ENCODE measurements at regions not wholly inside any gene's neighbourhood (a gene's known extent, or its start where the extent isn't known, plus 50 kb on each side); places are given as distances from the start of the nearest gene placed in this dataset.

DNA sequence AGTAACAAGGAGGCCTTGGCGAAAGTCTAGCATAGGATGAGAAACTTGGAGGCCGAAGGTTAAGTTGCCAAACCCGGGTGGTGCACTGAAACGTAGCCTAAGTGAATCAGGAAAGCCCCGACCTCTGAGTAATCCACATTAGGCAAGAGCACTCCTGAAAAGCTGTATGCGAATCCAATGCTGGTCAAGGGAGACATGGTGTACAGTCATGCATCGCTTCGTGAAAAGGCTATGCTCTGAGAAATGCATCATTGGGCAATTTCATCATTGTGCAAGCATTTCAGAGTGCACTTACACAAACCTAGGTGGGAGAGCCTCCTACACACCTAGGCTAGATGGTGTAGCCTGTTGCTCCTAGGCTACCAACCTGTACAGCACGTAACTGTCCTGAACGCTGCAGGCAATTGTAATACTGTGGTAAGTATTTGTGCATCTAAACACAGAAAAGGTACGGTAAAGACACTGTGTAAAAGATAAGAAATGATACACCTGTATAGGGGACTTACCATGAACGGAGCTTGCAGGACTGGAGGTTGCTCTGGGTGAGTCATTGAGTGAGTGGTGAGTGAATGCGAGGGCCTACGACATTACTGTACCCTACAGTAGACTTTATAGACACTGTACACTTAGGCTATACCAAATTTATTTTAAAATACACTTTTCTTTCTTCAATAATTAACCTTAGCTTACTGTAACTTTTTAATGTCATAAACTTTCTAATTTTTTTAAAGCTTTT, 222.5 kb downstream of the SHQ1 start:
- Histone ChIP-seq H3K4me3 (ENCODE audit: extremely low read depth in 1 of 4, insufficient read depth in 2 of 4, low read depth in 3 of 4, low read length in 4 of 4) (no peak overlapping the region), H3K4ac (replicated peaks; ENCODE audit: insufficient read length, low read depth, low read length) (no peak overlapping the region), H3K23me2 (ENCODE audit: low read depth, low read length) (no peaks in the 10 kb centered on the region), H3K4me2 (ENCODE audit: insufficient read depth in 1 of 2, low read depth in 2 of 2, low read length in 2 of 2) (no peak overlapping the region), H3K9me3 (ENCODE audit: insufficient read depth in 2 of 2, low read depth in 1 of 2, low read length in 1 of 2) (no peaks in the 10 kb centered on the region), H2BK20ac (ENCODE audit: low read length) (no peak overlapping the region), H4K8ac (ENCODE audit: extremely low read depth, insufficient read depth, low read length) (no peak overlapping the region), H3K23ac (ENCODE audit: insufficient read length) (no peak overlapping the region), H2BK15ac (ENCODE audit: low read length) (peak overlapping the region; percentile 72; the same call in 1 of the 2 replicates), H3K36me3 (ENCODE audit: control insufficient read depth in 2 of 4, insufficient read depth in 4 of 4, low read length in 3 of 4) (no peaks in the 10 kb centered on the region), H4K5ac (ENCODE audit: insufficient read length, low read depth, low read length) (no peak overlapping the region), H2BK12ac (ENCODE audit: low read depth, low read length) (no peak overlapping the region), H4K91ac (replicated peaks; ENCODE audit: insufficient read length, low read length) (no peak overlapping the region), H2BK120ac (replicated peaks; ENCODE audit: low read depth, low read length) (no peak overlapping the region), H3K27ac (ENCODE audit: low read depth, low read length) (no peak overlapping the region), H3K9ac (replicated peaks in 1 of 4; ENCODE audit: extremely low read depth in 1 of 4, low read depth in 3 of 4, low read length in 3 of 4) (no peak overlapping the region), H3K18ac (ENCODE audit: extremely low read depth, low read length) (no peak overlapping the region), H2BK5ac (ENCODE audit: low read depth, low read length) (no peak overlapping the region), H3K27me3 (replicated peaks in 1 of 4; ENCODE audit: control insufficient read depth in 3 of 4, extremely low read depth in 1 of 4, insufficient read depth in 3 of 4, low read length in 3 of 4) (no peaks in the 10 kb centered on the region), H3K56ac (replicated peaks; ENCODE audit: insufficient read length, low read depth, low read length) (no peak overlapping the region), H4K20me1 (replicated peaks in 1 of 2; ENCODE audit: control insufficient read depth in 1 of 2, insufficient read depth in 2 of 2, low read length in 2 of 2) (no peaks in the 10 kb centered on the region), H3K4me1 (replicated peaks in 1 of 4; ENCODE audit: control insufficient read depth in 3 of 4, insufficient read depth in 4 of 4, low read length in 3 of 4) (peaks cover 0 to 6% (median 2%) of the 10 kb centered on the region in 4 experiments; a peak in 3 of 7 replicates), H2AFZ (ENCODE audit: low read length) (no peak overlapping the region), H3K79me1 (ENCODE audit: low read depth, low read length) (no peaks in the 10 kb centered on the region), H3K79me2 (ENCODE audit: control insufficient read depth in 1 of 2, insufficient read depth in 2 of 2, low read length in 2 of 2) (no peaks in the 10 kb centered on the region), H3K14ac (ENCODE audit: insufficient read length) (no peak overlapping the region), H2AK5ac (ENCODE audit: low read depth, low read length) (no peak overlapping the region)
- TF ChIP-seq TBP (IDR thresholded peaks at IDR 0.05; ENCODE audit: low read depth, low read length), result no peak
- TF ChIP-seq, protein P1, sequence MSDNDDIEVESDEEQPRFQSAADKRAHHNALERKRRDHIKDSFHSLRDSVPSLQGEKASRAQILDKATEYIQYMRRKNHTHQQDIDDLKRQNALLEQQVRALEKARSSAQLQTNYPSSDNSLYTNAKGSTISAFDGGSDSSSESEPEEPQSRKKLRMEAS (IDR thresholded peaks at IDR 0.05), result no peak
- no peak for TF ChIP-seq CBX5 (IDR thresholded peaks at IDR 0.05; ENCODE audit: low read depth, low read length)
- TF ChIP-seq GABPA (IDR thresholded peaks at IDR 0.05; ENCODE audit: borderline replicate concordance, insufficient read depth, low read length), result no peak
- TF ChIP-seq, protein P2, sequence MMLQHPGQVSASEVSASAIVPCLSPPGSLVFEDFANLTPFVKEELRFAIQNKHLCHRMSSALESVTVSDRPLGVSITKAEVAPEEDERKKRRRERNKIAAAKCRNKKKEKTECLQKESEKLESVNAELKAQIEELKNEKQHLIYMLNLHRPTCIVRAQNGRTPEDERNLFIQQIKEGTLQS (IDR thresholded peaks at IDR 0.05; ENCODE audit: insufficient read depth, low read depth, low read length), result no peak
- TF ChIP-seq CEBPB (IDR thresholded peaks at IDR 0.05; ENCODE audit: low read depth, low read length), result no peak
- TF ChIP-seq, protein P3, sequence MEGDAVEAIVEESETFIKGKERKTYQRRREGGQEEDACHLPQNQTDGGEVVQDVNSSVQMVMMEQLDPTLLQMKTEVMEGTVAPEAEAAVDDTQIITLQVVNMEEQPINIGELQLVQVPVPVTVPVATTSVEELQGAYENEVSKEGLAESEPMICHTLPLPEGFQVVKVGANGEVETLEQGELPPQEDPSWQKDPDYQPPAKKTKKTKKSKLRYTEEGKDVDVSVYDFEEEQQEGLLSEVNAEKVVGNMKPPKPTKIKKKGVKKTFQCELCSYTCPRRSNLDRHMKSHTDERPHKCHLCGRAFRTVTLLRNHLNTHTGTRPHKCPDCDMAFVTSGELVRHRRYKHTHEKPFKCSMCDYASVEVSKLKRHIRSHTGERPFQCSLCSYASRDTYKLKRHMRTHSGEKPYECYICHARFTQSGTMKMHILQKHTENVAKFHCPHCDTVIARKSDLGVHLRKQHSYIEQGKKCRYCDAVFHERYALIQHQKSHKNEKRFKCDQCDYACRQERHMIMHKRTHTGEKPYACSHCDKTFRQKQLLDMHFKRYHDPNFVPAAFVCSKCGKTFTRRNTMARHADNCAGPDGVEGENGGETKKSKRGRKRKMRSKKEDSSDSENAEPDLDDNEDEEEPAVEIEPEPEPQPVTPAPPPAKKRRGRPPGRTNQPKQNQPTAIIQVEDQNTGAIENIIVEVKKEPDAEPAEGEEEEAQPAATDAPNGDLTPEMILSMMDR (IDR thresholded peaks at IDR 0.05; ENCODE audit: control extremely low read depth in 1 of 3, insufficient read depth in 1 of 3, low read depth in 1 of 3, low read length in 3 of 3), result no peak
- no peak for TF ChIP-seq CTBP2 (IDR thresholded peaks at IDR 0.05; ENCODE audit: borderline replicate concordance, insufficient read depth, insufficient read length, low read length)
- TF ChIP-seq CREB1 (IDR thresholded peaks at IDR 0.05), result no peak
- 93% methylated on average over 14 of the region's 14 CpGs; no CpG with 5 or more reads in 1 of the 2 experiments for WGBS, 2 experiments (ENCODE audit: extremely low coverage in 1 of 2, insufficient coverage in 1 of 2, insufficient read length in 1 of 2, insufficient replicate concordance in 2 of 2, low coverage in 1 of 2, low lambda C conversion rate in 2 of 2, missing lambda C conversion rate in 1 of 2)
- ChIA-PET CTCF (ENCODE audit: partially characterized antibody) (no interaction called here), POLR2A (ENCODE audit: partially characterized antibody) (no interaction called here)
- no peak for FAIRE-seq
- no peak for DNase-seq (ENCODE audit: low read depth in 1 of 2, low spot score in 2 of 2)

All from H1 (cell line).